HEK293 (cell line): ENCODE measurements at regions not wholly inside any gene's neighbourhood (a gene's known extent, or its start where the extent isn't known, plus 50 kb on each side); places are given as distances from the start of the nearest gene placed in this dataset.

Experiments used
- CTCF ChIA-PET: fragments of 350-600 bp; formaldehyde crosslinking; extraction: SDS; loops from one replicate; lab custom pipeline; 2021; ENCODE audit warnings: antibody characterized with exemption; lab: Yijun Ruan, JAX
- POLR2A ChIA-PET: fragments of 300-600 bp; formaldehyde crosslinking; extraction: SDS; loops from one replicate; lab custom pipeline; 2020; ENCODE audit warnings: antibody characterized with exemption, inconsistent platforms; lab: Yijun Ruan, JAX
- H3K27ac ChIP-seq: fragments of 200-500 bp; sonication (Bioruptor generic); 2 replicates; pipeline ENCODE4 v1.5.1; 2014; ENCODE audit warnings: low read depth, low read length, control low read depth, inconsistent platforms; ENCODE audit errors: extremely low read depth
- H3K36me3 ChIP-seq, 2 experiments: fragments of 200-500 bp in 1 of 2; sonication (Bioruptor generic) in 1 of 2; 1 replicate in 1 of 2; 2 replicates in 1 of 2; pipeline ENCODE4 v1.5.1; 2014 to 2017; ENCODE audit warnings: inconsistent platforms in 2 of 2, low read length in 2 of 2; ENCODE audit not compliant: control insufficient read depth in 2 of 2, insufficient read depth in 1 of 2
- H3K4me1 ChIP-seq: fragments of 200-500 bp; sonication (Bioruptor generic); 2 replicates; pipeline ENCODE4 v1.5.1; 2014; ENCODE audit warnings: mild to moderate bottlenecking, low read length, inconsistent platforms; ENCODE audit not compliant: control insufficient read depth, insufficient read depth
- H3K4me3 ChIP-seq: 2 replicates; pipeline ENCODE4 v1.5.1; 2011; ENCODE audit warnings: low read depth, mild to moderate bottlenecking, control low read depth, low read length, moderate library complexity
- H3K9me3 ChIP-seq: fragments of 200-500 bp; sonication (Bioruptor generic); 2 replicates; pipeline ENCODE4 v1.5.1; 2014; ENCODE audit warnings: low read depth, low read length, inconsistent platforms; ENCODE audit not compliant: control insufficient read depth, insufficient read depth
- AEBP2 ChIP-seq: fragments of 450-650 bp; formaldehyde crosslinking; IDR thresholded peaks from 2 replicates; pipeline ENCODE4 v1.5.1; 2016; ENCODE audit warnings: missing biosample characterization, missing genetic modification characterization, borderline replicate concordance
- CTCF ChIP-seq: fragments of 450-650 bp; formaldehyde crosslinking; IDR thresholded peaks from 2 replicates; pipeline ENCODE4 v1.5.1; 2016; ENCODE audit warnings: missing biosample characterization, missing genetic modification characterization
- RBAK ChIP-seq: fragments of 450-650 bp; formaldehyde crosslinking; IDR thresholded peaks from 2 replicates; pipeline ENCODE4 v1.5.1; 2016; ENCODE audit warnings: missing biosample characterization, missing genetic modification characterization
- YY1 ChIP-seq: fragments of 450-650 bp; formaldehyde crosslinking; IDR thresholded peaks from 2 replicates; pipeline ENCODE4 v1.5.1; 2018; ENCODE audit warnings: missing biosample characterization, missing genetic modification characterization
- YY2 ChIP-seq: fragments of 450-650 bp; formaldehyde crosslinking; IDR thresholded peaks from 2 replicates; pipeline ENCODE4 v1.5.1; 2016; ENCODE audit warnings: missing biosample characterization, missing genetic modification characterization
- ZBTB10 ChIP-seq: fragments of 450-650 bp; formaldehyde crosslinking; IDR thresholded peaks from 2 replicates; pipeline ENCODE4 v1.5.1; 2016; ENCODE audit warnings: missing biosample characterization, missing genetic modification characterization
- ZBTB21 ChIP-seq: fragments of 450-650 bp; formaldehyde crosslinking; IDR thresholded peaks from 2 replicates; pipeline ENCODE4 v1.5.1; 2017; ENCODE audit warnings: missing biosample characterization, missing genetic modification characterization
- ZBTB48 ChIP-seq: fragments of 450-650 bp; formaldehyde crosslinking; IDR thresholded peaks from 2 replicates; pipeline ENCODE4 v1.5.1; 2016; ENCODE audit warnings: missing biosample characterization, missing genetic modification characterization
- ZBTB6 ChIP-seq: fragments of 450-650 bp; formaldehyde crosslinking; IDR thresholded peaks from 2 replicates; pipeline ENCODE4 v1.5.1; 2017; ENCODE audit warnings: missing biosample characterization, missing genetic modification characterization
- ZNF148 ChIP-seq: fragments of 450-650 bp; formaldehyde crosslinking; IDR thresholded peaks from 2 replicates; pipeline ENCODE4 v1.5.0; 2017; ENCODE audit warnings: missing biosample characterization, missing genetic modification characterization, borderline replicate concordance
- ZNF24 ChIP-seq: fragments of 450-650 bp; formaldehyde crosslinking; IDR thresholded peaks from 2 replicates; pipeline ENCODE4 v1.5.1; 2016; ENCODE audit warnings: missing biosample characterization, missing genetic modification characterization
- ZNF449 ChIP-seq: fragments of 450-650 bp; formaldehyde crosslinking; IDR thresholded peaks from 2 replicates; pipeline ENCODE4 v1.5.1; 2017; ENCODE audit warnings: missing biosample characterization, mild to moderate bottlenecking, missing genetic modification characterization, moderate library complexity
- ZNF529 ChIP-seq: fragments of 450-650 bp; formaldehyde crosslinking; IDR thresholded peaks from 2 replicates; pipeline ENCODE4 v1.5.1; 2017; ENCODE audit warnings: missing genetic modification characterization, missing biosample characterization; ENCODE audit not compliant: insufficient replicate concordance
- ZNF624 ChIP-seq: fragments of 450-650 bp; formaldehyde crosslinking; IDR thresholded peaks from 2 replicates; pipeline ENCODE4 v1.5.1; 2017; ENCODE audit warnings: missing biosample characterization, missing genetic modification characterization
- ZSCAN5A ChIP-seq: fragments of 450-650 bp; formaldehyde crosslinking; IDR thresholded peaks from 2 replicates; pipeline ENCODE4 v1.5.1; 2016; ENCODE audit warnings: missing biosample characterization, missing genetic modification characterization

- no peak for TF ChIP-seq ZSCAN5A (tag by site-specific recombination)
- no peak for TF ChIP-seq YY2
Measured at GRCh38 chr9:115423646-115424045, 305.7 kb upstream of the TNC start (continued).

GRCh38 chr9:115425601-115426000, 307.6 kb upstream of the TNC start:
- Histone ChIP-seq H3K4me1 (no peaks in the 10 kb centered on the region), H3K27ac (no peak overlapping the region), H3K4me3 (no peak overlapping the region), H3K9me3 (no peaks in the 10 kb centered on the region; the same call in 1 of the 2 replicates), H3K36me3 (no peaks in the 10 kb centered on the region)
- ChIA-PET POLR2A (no interaction called here), CTCF (interaction anchor here (1.3 kb wide), 1 partner anchor 54 kb away, joined by 3 read pairs; no protein-coding TSS in a partner anchor)
- no peak for TF ChIP-seq CTCF (tag by site-specific recombination)
- no peak for TF ChIP-seq ZBTB48 (tag by site-specific recombination)
- TF ChIP-seq YY1 (tag by site-specific recombination), result no peak
- TF ChIP-seq ZNF148 (tag by site-specific recombination), result no peak
- TF ChIP-seq ZNF529 (tag by site-specific recombination), result no peak
- TF ChIP-seq RBAK (tag by site-specific recombination), result no peak
- no peak for TF ChIP-seq ZNF449 (tag by site-specific recombination)
- TF ChIP-seq ZNF24 (tag by site-specific recombination), result no peak
- no peak for TF ChIP-seq ZBTB10
- TF ChIP-seq ZBTB6 (tag by site-specific recombination), result no peak
- TF ChIP-seq ZNF624 (tag by site-specific recombination), result no peak
- TF ChIP-seq ZBTB21 (tag by site-specific recombination), result no peak
- TF ChIP-seq AEBP2 (tag by site-specific recombination), result no peak
